RWPE2 (cell line): ENCODE measurements at regions not wholly inside any gene's neighbourhood (a gene's known extent, or its start where the extent isn't known, plus 50 kb on each side); places are given as distances from the start of the nearest gene placed in this dataset.

Source experiments
- ATAC-seq: fragments of 200-7000 bp; cut with Tn5 transposase; 3 replicates; pipeline ENCODE4 v1.9.1; 2021; ENCODE audit warnings: low read depth
- DNase-seq: peaks from one replicate; pipeline ENCODE4 v3.0.0-alpha.2; 2020; ENCODE audit warnings: low spot score
- H3K27ac ChIP-seq: fragments of 450-650 bp; 2 replicates; pipeline ENCODE4 v1.5.1; 2017; ENCODE audit warnings: mild to moderate bottlenecking; ENCODE audit not compliant: poor library complexity, severe bottlenecking
- H3K27me3 ChIP-seq: fragments of 250-450 bp; sonication (Bioruptor Pico); 2 replicates; pipeline ENCODE4 v1.5.1; 2021; ENCODE audit warnings: mild to moderate bottlenecking, moderate library complexity; ENCODE audit not compliant: insufficient read depth, poor library complexity, severe bottlenecking
- H3K36me3 ChIP-seq: fragments of 250-450 bp; sonication (Bioruptor Pico); 2 replicates; pipeline ENCODE4 v1.5.1; 2020; ENCODE audit warnings: low read depth, mild to moderate bottlenecking, moderate library complexity
- H3K4me1 ChIP-seq: fragments of 250-450 bp; sonication (Bioruptor Pico); 2 replicates; pipeline ENCODE4 v1.5.1; 2021; ENCODE audit warnings: mild to moderate bottlenecking, moderate library complexity; ENCODE audit not compliant: insufficient read depth, poor library complexity, severe bottlenecking
- H3K4me3 ChIP-seq: fragments of 250-450 bp; sonication (Bioruptor Pico); 2 replicates; pipeline ENCODE4 v1.5.1; 2021; ENCODE audit warnings: mild to moderate bottlenecking, moderate library complexity; ENCODE audit not compliant: severe bottlenecking
- H3K9me3 ChIP-seq: fragments of 250-450 bp; sonication (Bioruptor Pico); 2 replicates; pipeline ENCODE4 v1.5.1; 2021; ENCODE audit warnings: mild to moderate bottlenecking, moderate library complexity; ENCODE audit not compliant: severe bottlenecking
- CTCF ChIP-seq: fragments of 450-650 bp; IDR thresholded peaks from one replicate; pipeline ENCODE4 v1.5.1; 2017; ENCODE audit warnings: mild to moderate bottlenecking, moderate library complexity; ENCODE audit not compliant: poor library complexity, severe bottlenecking

- H3K36me3 ChIP-seq: no peaks in the 10 kb centered on the region
- no peaks in the 10 kb centered on the region for H3K9me3 ChIP-seq
- H3K27me3 ChIP-seq: no peaks in the 10 kb centered on the region
- no peak overlapping the region for H3K4me3 ChIP-seq
- no peak for TF ChIP-seq CTCF
- DNase-seq (no peak), ATAC-seq (no peak)
- no peaks in the 10 kb centered on the region for H3K4me1 ChIP-seq
- H3K27ac ChIP-seq: no peak overlapping the region
These were observed 266.9 kb downstream of the CD109 start for GRCh38 chr6:73962884-73963283.

- no peak for ATAC-seq
- no peak for DNase-seq
- Histone ChIP-seq H3K36me3 (no peaks in the 10 kb centered on the region), H3K9me3 (no peaks in the 10 kb centered on the region), H3K4me3 (no peak overlapping the region), H3K27ac (no peak overlapping the region), H3K4me1 (no peaks in the 10 kb centered on the region), H3K27me3 (no peaks in the 10 kb centered on the region)
- no peak for TF ChIP-seq CTCF
These were observed 260.3 kb downstream of the CD109 start for GRCh38 chr6:73956305-73956704.

- H3K27ac ChIP-seq: no peak overlapping the region
- H3K27me3 ChIP-seq: no peaks in the 10 kb centered on the region
- H3K36me3 ChIP-seq: no peaks in the 10 kb centered on the region
- TF ChIP-seq CTCF: no peak
- no peak for ATAC-seq
- no peaks in the 10 kb centered on the region for H3K4me1 ChIP-seq
- H3K4me3 ChIP-seq: no peak overlapping the region
- no peak for DNase-seq
- H3K9me3 ChIP-seq: no peaks in the 10 kb centered on the region
These were observed 259.8 kb downstream of the CD109 start for GRCh38 chr6:73955800-73956199.

GRCh38 chr6:73954881-73955280 lies 258.9 kb downstream of the CD109 start:
- no peak overlapping the region for H3K27ac ChIP-seq
- H3K27me3 ChIP-seq: no peaks in the 10 kb centered on the region
- TF ChIP-seq CTCF: no peak
- no peak overlapping the region for H3K4me3 ChIP-seq
- H3K36me3 ChIP-seq: no peaks in the 10 kb centered on the region
- DNase-seq: no peak
- no peaks in the 10 kb centered on the region for H3K4me1 ChIP-seq
- no peaks in the 10 kb centered on the region for H3K9me3 ChIP-seq
- no peak for ATAC-seq

GRCh38 chr6:73951183-73951582 lies 255.2 kb downstream of the CD109 start:
- no peak for TF ChIP-seq CTCF
- no peak overlapping the region for H3K4me3 ChIP-seq
- ATAC-seq (no peak), DNase-seq (no peak)
- no peak overlapping the region for H3K27ac ChIP-seq
- no peaks in the 10 kb centered on the region for H3K36me3 ChIP-seq
- no peaks in the 10 kb centered on the region for H3K27me3 ChIP-seq
- H3K9me3 ChIP-seq: no peaks in the 10 kb centered on the region
- H3K4me1 ChIP-seq: no peaks in the 10 kb centered on the region
